Activated CD8-positive, alpha-beta memory T cell treated with anti-CD3 and anti-CD28 coated beads for 36 hours (primary cell): ENCODE measurements at regions not wholly inside any gene's neighbourhood (a gene's known extent, or its start where the extent isn't known, plus 50 kb on each side); places are given as distances from the start of the nearest gene placed in this dataset.

Experiments
- CTCF ChIA-PET: fragments of 350-600 bp; sonication (Branson Sonifier 250); formaldehyde crosslinking; loops from one replicate; lab custom pipeline; 2021; ENCODE audit warnings: antibody characterized with exemption; lab: Charles Lee
- POLR2A ChIA-PET: fragments of 350-600 bp; sonication (Branson Sonifier 250); formaldehyde crosslinking; loops from one replicate; lab custom pipeline; 2021; ENCODE audit warnings: antibody characterized with exemption; lab: Charles Lee

DNA sequence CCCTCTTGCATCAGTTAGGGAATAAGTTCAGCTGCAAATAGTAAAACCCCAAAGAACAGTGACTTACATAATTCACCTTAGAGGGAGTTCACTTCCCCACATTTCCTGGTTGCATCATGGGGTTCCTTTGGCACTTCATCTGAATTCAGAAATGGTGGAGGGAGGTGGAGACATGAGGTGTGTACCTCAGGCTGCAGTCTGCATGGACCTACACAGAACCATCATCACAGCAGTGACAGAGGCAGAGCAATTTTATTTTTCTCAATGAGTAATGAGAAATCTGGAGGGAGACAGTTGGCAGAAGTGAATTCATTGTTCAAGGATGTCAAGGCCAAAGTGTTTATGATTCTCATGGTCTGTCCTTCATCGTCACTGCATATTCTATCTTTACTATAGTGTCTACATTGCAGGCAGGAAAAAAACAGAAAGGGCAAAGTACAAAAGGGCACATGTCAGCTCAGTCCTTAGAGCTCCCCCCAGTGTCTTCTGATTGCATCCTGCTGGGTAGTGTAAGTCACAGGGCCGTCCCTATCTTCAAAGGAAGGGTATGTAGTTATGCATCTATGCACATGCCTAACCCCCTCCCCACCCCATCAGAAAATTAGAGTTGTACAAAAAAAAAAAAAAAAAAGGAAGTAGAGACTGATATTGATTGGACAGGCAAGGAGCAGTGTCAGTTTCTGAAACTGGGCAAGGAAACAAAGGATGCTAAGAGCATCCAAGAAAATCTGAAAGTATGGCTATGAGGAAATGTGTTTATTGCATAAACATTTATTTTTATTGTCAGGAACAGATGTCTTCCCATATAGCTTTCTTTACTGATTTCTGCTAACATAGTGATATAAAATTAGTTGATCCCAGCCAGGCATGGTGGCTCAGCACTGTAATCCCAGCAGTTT, 132.7 kb upstream of the APC start:
- POLR2A ChIA-PET = no interaction called here
- CTCF ChIA-PET = interaction anchor here (0.7 kb wide), 2 partner anchors 726 to 1696 kb away, joined by 3 to 4 read pairs; no protein-coding TSS in a partner anchor

DNA sequence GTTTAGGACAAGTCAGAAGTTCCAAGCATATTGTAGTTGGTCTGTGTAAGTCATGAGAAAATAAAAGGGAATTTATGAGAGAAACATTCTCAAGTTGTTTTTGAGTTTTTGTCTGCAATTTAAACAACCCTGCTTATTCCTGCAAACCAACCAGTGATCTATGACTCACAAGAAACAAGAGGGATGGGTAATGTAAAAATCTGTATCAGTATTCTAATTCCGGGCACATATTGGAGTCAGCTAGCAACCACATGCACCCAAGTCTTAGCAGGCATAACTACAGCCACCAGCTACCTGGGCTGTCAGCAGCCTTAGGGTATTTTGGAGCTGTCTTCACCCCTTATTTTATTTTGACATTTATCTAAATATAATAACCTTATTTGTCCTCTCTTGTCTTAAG, 128.7 kb upstream of the APC start:
- CTCF ChIA-PET = no interaction called here
- POLR2A ChIA-PET = no interaction called here

DNA sequence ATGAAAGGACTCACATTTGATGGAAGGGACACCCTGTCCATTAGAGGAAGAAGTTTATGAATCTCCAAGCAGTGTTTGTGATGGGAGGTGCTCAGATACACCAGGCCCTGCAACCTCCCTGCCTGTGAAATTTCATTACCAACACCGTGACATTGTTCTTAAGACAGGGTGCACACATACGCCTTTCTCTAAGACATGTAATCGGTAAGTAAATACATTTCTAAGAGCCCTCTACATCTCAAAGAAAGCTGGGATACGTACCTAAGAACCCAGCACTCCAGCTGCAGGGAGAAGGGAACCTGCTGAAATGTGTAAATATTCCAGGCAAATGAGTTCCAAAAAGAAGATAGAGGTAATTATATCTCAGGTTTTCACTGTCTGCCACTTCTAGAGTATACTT, 125.0 kb upstream of the APC start:
- CTCF ChIA-PET = no interaction called here
- POLR2A ChIA-PET = no interaction called here

DNA sequence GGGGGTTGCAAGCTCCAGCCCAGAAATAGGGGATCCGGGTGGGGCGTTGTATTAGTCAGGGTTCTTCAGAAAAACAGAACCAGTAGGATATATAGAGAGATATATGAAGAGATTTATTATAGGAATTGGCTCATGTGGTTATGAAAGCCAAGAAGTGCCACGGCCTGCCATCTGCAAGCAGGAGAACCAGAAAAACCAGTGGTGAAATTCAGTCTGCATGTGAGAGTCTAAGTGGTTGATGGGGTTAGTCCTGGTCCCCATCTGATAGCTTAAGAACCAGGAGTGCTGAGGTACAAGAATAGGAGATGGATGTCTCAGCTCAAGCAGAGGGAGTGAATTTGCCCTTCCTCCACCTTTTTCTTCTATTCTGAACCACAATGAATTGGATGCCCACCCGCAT, 123.4 kb upstream of the APC start:
- ChIA-PET POLR2A (no interaction called here), CTCF (no interaction called here)

DNA sequence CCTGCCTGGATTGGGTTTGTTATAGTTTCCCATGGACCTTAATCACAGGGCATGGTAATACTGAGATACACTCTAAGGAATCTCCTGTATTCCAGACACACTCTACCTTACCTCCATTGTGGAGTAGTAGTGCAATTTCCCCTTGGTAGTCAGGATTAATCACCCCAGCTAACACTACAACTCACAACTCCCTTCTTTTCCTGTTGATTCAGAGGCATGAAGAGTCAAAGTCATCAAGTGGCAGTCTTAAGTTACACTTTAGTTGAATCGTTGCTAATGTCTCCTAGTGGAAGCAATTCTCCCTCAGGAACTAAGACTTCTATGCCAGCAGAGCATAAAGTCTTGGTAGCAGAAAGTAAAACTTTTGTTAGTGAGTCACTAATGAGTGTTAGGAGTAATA, 122.7 kb upstream of the APC start:
- CTCF ChIA-PET = no interaction called here
- POLR2A ChIA-PET = no interaction called here

DNA sequence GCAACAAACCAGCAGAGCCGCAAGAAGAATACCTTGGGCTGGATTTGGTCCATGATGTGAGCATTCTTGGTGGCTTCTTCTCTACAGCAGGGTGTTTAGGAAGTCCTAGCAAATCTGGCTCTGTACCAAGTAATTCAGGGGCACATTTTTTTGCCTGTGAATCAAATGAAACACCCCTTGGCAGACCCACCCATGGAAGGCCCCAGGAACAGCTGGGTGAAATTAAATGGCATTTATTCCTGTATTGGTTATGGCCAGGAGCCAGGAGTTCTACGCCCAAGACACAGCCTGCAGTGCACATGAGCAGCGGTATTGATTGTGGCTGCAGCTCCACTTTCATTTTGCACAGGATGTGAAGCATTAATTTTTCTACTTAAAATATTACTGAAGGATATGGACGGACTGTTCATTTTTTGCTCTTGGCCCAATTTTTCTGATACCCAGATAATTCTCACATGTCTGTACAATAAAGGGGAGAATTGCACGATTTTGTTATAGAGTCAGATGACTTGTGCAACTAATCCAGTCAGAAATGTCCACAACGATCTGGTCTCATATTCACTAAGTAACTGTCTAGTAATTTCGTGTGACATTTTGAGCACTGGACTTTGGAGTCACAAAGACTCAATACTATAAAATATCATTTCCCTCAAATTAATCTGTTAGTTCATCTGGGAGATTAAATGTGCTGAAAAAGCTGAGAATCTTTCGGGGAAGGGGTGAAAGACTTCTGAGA, 120.7 kb upstream of the APC start:
- CTCF ChIA-PET = no interaction called here
- POLR2A ChIA-PET = no interaction called here

DNA sequence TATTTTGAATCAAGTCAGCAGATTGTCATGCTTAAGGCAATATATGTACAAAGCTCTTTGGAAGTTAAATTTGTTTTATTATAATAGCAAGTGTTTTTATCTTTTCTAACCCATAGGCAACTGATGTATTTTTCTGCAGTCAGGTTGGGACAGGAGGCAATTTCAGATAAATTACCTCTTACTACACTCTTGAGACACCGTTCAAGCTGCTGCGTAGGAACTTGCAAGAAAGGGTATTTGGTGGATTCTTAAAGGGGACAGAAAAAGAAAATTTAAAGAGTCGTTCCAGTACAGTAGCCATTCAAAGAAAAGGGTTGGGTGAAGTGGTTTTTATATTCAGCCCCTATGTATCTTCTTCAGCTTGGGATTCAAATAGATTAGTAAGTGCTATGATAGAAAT, 112.4 kb upstream of the APC start:
- ChIA-PET POLR2A (no interaction called here), CTCF (interaction anchor here (0.9 to 1.8 kb wide), 2 partner anchors 14 to 71 kb away, joined by 3 read pairs; no protein-coding TSS in a partner anchor)

DNA sequence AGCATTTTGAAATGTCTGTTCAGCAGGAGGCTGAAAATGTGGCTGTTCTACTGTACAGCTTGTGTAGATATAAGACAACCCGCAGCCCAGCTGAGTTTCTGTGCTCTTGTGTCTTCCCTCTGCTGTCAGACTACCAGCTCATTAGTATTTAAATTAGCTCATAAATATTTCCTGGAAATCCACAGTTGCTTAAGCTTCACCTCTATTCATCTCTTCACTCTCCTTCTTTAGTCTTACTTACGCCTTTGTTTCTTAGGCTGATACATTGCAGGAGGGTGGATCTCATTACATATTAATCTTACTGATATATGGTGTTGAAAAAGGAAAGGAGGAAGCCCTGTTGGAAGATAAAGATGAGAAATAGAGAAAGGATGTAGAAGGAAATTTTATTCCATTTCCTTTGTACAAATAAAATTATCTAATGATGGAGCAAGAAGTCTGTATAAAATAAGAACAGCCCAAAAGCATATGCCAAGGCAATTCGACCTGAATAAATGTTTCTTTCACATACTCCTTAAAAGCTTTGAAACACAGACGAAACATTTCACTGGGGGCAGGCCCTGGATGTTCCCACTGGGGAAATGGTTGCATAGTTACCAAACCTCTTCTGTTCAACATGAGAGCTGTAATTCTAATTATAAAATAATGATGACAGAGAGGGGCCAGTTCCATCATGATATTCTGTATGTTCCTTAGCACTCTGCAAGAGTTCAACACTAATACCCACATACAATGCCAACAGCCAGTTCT, 111.8 kb upstream of the APC start:
- ChIA-PET POLR2A (no interaction called here), CTCF (interaction anchor here (0.9 to 1.8 kb wide), 2 partner anchors 14 to 72 kb away, joined by 3 read pairs; no protein-coding TSS in a partner anchor)

DNA sequence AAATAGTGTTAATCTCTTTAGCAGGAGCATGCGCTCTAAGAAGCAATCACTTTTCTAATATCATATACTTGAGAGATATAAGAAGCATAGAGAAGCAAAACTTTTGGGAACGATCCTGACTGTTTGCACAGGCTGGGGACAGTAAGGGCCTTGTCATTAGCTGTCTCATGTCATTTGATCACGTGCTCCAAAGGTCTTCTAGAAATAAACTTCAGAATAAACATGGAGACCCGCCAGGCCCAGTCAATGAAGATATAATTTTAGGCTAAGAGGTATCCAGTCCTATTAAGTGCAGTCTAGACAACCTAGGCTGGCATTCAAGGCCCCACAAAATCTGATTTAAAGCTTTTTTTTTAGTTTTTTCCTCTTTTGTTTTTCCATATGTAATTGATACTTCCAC, 111.0 kb upstream of the APC start:
- ChIA-PET CTCF (interaction anchor here (1.8 kb wide), 1 partner anchor 15 kb away, joined by 3 read pairs; no protein-coding TSS in a partner anchor), POLR2A (no interaction called here)

DNA sequence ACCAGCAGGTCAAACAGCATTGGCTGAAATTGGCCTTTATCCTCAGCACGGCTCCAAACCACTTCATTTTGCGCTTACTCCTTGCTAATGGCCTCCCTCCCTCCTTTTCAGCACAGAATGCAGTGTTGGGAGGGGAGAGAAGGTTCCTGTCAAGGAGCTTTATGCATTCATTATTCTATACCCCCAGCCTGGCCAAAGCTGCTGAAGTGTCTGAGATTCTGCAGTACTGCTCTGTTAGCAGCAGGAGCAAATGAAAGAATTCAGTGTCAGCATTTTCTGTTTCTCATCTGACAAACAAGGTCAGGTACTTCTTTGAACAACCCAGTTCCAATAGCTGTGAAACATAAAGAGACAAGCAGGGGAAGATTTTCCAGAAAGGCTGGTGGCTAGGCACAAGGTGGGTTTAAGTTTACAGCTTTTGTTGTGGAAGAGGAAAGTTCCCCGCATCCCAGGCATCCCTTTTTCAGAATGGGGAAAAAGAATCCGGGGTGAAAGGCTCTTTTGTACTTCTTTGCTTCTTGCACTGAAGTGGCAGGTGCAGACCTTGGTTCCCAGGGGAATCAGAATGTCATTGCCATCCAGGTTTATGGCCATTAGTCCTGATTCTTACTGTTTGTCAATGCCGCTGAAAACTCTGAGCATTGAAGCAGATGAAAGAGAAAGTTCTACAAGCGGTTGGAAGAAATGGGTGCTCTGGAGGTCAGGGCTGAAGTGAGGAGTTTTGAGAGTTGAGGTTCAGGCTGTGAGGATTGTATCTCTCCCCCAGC, 109.3 kb upstream of the APC start:
- POLR2A ChIA-PET = no interaction called here
- CTCF ChIA-PET = no interaction called here

DNA sequence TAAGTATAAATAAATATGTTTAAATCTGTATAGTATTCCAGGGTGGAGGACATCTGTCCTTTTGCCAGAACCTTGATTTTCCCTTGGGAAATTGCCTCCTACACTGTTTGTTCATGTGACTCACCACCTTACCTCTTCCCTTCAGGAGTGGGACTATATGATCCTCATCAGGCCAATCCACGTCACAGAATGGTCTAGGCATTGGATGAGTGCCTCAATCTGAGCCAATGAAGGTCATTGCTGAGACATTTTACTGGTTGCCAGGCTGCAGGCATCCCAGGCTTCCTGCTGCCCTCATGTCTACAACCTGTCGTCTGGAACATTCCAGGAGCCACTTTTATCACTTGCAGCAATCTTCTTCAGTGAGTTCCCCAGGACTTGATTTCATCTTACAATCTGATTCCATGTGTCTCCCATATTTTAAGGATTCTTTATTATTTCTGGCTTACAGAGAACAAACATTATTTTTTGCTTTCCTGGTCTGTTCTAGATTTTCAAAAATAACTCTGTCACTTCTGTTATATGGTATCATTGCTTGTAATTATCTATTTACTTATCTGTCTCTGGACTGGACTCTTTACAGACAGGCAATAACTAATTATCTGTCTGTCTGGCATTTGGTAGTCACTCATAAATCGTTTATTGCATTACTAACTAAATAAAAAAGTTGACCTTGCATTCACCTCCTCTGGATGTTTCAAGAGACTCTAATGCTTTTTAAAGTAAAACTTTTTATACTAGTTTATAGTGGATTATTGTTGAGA, 107.3 kb upstream of the APC start:
- CTCF ChIA-PET = no interaction called here
- POLR2A ChIA-PET = no interaction called here

DNA sequence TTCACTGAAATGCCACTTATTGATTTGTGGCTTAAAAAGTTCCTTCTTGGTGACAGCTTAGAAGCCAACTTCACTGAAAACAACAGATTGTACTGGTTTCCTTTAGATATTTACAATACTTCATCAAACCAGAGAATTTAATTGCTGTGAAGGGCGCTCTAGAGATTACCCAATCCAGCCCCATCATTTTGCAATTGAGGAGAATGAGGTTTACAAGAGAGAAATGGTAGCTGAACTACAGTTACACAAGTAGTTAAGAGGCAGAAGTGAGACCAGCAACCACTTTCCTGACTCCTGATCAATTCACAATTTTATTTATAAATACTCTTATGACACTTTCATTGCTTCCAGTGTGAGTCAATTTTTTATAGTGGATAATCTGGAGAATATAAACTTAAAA, 103.5 kb upstream of the APC start:
- POLR2A ChIA-PET = no interaction called here
- CTCF ChIA-PET = no interaction called here

DNA sequence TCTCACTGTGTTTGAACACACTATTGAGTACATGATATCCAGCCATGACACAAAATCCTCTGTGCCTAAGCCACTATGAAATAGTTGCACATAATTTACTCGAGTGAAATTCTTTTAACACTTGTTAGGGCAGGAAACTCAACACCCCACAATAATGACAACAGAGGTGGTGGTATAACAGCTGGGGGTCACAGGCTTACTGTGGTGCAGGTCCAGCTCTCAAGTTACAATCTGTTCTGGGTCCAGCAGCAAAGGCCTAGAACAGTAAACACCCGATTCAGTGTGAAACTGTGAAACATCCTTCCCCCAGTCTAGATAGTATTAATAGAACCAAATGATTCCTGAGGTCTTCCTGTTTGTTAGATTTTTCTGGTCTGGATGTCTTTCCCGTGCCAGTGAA, 102.9 kb upstream of the APC start:
- POLR2A ChIA-PET = no interaction called here
- CTCF ChIA-PET = no interaction called here

DNA sequence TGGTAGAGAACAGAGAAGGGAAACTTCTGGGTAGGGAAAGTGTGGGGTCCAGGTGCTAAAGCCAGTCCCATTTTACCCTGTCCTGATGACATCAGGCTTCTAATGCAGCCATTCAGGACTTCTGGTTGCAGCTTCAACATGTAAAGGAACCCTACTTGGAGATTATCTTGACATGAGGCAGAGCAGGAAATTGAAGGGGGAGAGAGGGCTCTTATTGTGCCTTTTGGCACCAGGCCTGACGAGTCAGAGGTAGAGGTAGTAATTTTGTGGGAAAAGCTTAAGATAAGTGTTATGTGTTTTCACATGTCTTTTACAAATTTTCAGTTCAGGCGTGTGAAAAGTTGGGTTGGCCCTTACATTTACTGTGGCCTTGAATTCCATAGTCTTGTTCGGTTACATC, 102.4 kb upstream of the APC start:
- CTCF ChIA-PET = no interaction called here
- POLR2A ChIA-PET = no interaction called here

DNA sequence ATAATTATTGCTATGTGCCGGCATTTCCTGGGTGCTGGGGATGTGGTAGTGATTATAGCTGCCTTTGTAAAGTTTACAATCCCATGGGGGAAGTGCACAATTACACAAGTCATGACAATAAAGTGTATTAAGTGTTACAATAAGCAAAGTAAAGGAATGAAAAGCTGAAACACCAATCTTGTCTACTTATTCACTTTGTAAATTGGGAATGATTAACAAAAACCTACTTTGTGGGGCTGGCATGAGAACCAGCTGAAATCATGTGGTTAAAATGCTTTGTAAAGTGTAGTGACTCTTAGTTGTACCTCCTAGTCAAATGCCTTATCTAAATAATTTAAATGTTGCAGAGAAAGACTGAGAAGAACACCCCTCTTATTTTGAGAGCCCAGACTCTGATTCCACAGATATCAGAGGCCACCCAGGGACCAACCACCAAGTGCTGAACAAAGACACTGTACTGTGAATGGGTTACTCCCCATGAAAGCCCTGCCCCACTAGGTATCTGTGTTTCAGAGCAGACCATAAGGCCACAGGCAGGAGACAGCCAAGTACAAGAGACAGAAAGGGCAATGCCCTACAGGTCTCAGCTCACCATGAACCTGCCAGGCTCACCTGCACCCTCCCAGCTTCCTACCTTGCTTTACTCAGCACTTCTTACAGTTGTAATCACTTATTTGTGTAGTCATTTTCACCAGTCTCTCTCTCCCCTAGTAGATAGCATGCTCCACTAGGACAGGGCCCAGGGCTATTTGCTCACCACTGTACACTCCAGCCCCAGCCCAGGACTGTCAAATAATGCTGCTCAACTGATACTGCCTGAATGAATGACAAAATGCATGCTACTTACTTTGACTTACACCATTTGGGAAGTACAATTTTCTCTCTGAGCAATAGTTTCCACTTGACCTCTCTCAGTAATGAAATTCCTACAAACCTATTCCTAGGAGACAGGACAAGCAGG, 101.6 kb upstream of the APC start:
- ChIA-PET POLR2A (no interaction called here), CTCF (no interaction called here)

DNA sequence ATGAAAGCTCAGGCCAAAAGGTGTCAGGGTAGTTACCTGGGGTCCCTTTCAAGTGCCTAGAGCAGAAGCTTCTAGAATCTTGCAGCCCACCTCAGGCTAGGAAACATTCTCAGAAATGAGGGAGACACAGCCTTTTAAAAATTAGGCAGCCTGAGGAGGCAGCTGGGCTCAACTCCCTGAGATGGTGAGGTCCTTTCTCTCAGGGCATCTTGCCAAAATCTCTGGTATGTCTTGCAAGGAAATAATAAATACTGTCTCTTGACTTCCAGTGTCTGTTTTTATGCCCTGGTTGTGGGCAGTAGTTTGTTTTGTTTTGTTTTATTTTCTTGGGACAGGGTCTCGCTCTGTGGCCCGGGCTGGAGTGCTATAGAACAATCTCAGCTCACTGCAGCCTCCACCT, 100.9 kb upstream of the APC start:
- CTCF ChIA-PET = no interaction called here
- POLR2A ChIA-PET = no interaction called here

DNA sequence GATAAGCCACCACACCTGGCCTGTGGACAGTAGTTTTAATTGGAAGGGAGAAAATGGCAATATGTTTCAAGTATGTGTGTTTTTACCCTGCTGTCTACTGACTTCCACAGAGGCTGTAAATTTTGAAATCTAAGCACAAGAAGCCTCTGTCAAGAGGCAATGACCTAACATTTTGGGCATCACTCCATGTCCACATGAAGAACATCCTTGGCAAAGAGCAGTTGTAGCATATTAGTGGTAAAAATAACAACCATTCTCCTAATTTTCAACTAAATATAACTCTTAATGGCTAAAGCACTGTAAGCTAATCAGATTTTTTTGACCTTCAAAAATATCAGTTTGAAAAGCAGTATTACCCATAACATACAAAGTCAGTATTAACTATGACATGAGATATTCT, 100.3 kb upstream of the APC start:
- ChIA-PET CTCF (no interaction called here), POLR2A (no interaction called here)
